ENCODE measurements at regions not wholly inside any gene's neighbourhood (a gene's known extent, or its start where the extent isn't known, plus 50 kb on each side); places are given as distances from the start of the nearest gene placed in this dataset.

DNA sequence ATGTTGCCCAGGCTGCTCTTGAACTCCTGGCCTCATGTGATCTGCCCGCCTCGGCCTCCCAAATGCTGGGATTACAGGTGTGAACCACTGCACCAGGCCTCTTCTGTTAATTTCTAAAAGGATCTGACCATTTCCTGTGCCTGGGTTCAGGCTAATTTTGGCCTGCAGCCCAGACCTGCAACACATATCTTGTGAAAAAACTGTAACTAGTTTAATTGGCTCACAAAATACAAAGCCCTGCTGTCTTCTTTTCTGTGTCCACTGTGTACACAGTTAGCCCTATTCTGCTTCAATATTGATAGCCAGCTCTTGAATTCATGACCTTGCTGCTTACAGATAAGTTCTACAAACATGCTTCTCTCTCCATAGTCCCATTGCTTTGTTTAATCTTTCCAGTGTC lies 753.5 kb downstream of the PDHA2 start:
- no peak for DNase-seq

- no peak for DNase-seq
These were observed 758.6 kb downstream of the PDHA2 start for GRCh38 chr4:96598465-96598864.

DNA sequence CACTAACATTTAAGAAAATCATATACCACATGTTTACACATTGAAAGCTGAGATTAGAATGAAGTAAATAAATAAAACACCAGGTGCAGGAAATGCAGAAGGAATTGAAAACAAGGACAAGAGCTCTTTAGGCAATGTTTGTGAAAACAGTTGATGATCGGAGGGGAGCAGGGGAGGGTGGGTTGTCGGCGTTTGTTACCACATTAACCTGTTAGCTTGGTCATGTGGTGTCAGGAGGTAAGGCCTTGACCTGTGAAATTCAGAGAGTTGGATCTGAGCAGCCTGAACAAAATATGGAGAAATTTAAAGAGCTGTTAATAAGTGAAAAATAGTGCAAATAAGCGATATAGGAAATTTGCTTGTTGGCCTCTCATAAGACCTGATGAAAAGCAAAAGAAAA lies 759.9 kb downstream of the PDHA2 start:
- no peak for DNase-seq

GRCh38 chr4:96602661-96603060 lies 762.8 kb downstream of the PDHA2 start:
- no peak for DNase-seq

- DNase-seq, result no peak
These were observed 763.7 kb downstream of the PDHA2 start for GRCh38 chr4:96603641-96604040.

DNA sequence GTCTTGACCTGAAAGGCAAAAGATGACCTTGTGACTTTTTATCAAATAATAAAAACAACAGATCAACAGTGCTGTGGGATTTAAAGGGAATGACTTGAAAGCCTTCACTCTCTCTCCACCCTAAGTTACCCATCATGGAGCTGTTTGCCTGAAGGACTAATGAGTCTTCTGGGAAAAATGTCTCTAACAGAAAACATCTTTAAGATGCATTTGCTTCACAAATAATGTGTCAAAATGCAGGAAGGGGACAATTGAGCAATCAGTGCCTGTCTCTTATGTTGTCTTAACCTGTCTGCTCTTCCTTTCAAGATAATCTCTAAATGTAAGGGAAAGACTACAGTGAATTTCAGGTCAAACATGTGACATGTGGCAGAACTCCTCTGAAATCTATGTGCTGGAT lies 766.6 kb downstream of the PDHA2 start:
- DNase-seq, result no peak

DNA sequence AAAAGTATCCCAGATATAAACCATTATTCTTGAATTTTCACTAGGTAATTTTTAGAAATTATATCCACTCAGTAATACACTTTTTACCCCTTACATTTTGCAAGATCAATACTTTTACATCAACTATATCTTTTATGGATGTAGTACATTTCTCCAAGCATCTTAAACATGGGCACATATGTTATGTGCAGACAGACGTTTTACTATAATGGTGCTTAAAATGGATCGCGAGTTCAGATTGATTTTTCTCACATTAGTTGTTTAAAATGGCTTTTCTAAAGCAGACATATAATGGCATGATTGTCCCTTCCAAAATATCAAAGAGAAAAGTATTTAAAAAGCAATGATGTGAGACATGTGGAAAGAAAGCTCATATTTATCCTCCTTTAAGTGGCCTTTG lies 786.1 kb downstream of the PDHA2 start:
- DNase-seq, result no peak

DNA sequence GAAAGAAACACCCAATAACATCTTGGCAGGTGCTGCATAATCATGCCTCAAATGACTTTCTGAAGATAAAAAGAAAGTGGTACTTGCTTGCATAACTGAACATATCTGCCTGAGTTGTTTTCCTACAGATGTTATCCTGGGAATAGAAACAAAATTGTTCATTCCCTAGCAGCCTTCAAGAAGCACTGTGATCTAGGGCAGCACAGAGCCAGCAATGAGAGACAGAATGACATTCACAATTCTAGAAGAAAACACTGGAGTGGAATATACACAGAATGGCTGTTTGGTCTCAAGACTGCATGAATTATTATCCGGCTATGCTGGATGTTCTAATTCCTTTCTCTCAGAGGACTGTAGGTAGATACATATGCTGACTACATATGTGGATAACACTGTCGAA lies 790.9 kb downstream of the PDHA2 start:
- no peak for DNase-seq

- no peak for DNase-seq
These were observed 798.1 kb downstream of the PDHA2 start for GRCh38 chr4:96637971-96638412.

DNA sequence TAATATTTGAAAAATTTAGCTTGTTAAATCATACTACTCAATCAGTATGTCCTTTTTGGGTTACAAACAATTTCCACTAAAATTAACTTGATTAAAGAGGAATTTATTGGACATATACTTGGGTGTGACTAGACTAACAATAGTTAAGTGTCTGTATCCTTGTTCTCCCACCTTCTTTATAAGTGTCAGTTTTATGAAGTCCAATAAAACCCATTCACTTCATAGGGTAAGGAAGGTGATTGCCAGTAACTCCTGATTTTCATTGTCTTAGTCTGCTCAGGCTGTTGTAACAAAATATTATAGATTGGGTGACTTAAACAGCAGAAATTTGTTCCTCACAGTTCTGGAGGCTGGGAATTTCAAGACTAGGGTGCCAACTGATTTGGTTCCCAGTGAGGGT lies 800.0 kb downstream of the PDHA2 start:
- no peak for DNase-seq

DNA sequence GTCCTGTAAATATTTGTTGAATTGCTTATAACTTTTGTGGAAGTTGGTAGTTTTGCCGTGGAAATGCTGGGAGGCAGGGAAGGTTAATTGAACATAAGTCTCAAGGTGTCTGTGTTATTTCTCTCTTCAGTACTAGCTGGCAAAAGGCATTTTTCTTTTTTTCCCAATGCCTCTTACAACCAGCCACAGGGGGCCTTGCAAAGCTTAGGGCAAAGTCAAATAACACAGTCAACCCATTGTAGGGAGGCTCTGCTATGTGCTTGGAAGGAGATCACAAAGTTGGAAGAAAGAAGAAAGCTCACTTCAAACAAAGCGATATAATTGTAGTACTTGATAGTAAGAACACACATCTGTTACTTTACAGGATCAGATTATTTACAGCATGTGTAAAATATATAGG lies 802.6 kb downstream of the PDHA2 start:
- DNase-seq, result no peak

DNA sequence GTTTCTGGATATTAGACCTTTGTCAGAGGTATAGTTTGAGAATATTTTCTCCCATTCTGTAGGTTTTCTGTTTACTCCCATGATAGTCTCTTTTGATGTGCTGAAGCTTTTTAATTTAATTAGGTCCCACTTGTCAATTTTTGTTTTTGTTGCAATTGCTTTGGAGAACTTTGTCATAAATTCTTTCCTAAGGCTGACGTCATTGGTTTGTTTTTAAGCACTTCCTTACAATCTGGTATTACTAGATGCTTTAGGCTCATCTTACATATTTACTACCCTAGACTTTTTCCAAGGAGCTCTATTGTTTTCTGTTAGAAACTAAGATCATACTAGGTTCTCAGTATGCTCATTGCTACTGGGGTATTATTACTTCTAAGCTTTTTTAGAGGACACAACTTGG lies 806.3 kb downstream of the PDHA2 start:
- no peak for DNase-seq

DNA sequence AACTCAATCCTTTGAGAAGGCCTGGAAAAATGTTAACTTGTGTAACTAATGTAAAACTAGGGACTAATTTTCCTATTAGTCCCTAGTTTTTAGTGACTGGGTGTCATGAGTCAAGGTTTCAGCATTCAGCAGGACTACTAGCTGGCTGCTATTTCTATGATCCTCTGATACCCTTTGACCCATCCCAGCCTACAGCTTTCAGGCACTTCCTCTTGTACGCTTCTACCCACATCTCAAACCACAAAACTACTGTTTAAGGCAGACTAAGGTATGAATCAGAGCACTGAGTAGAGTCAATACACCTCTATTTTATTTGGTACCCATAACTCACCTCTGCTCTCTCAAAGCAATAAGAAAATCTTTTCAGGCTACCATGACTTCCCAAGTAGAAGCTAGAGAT lies 809.6 kb downstream of the PDHA2 start:
- DNase-seq, result peak; percentile 15

- no peak for DNase-seq
These were observed 812.3 kb downstream of the PDHA2 start for GRCh38 chr4:96652158-96652557.

DNA sequence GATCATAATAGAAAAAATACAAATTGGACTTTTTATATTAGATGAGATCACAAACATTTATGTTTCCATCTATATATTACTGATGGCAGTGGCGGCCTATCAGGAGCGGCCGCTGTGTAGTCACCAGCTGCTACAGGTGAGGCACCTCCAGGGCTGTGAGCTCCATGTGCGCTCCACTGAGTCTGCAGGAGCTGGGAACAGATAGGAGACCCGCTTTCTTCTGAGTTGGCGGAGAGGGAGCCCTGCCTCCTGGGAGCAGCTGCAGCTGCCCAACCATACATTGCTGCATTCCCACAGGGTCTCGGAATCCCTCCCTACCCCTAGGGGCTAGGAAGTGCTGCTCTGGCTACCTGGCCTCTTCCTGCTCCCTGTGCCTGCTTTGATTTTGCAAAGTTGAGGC lies 812.9 kb downstream of the PDHA2 start:
- DNase-seq, result no peak

- DNase-seq, result no peak
These were observed 814.2 kb downstream of the PDHA2 start for GRCh38 chr4:96654045-96654444.

DNA sequence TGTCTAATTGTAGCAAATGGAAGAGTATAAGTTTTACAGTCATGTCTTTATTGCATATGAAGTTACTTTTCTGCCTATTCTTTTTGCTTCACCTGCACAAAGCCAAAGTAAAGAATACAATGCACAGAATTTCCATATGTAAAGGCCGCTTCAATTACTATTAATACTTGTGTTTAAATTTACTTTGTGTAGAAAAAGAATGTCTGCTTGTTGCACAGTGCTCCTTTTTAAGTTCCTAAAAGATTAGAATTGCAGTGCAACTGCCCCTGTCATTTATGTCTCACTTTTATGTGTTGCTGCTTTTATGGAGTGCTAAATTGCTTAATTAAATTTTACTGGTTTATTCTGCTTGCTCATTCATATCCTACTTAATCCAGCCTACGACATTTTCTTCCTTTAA lies 830.5 kb downstream of the PDHA2 start:
- DNase-seq, result no peak

DNA sequence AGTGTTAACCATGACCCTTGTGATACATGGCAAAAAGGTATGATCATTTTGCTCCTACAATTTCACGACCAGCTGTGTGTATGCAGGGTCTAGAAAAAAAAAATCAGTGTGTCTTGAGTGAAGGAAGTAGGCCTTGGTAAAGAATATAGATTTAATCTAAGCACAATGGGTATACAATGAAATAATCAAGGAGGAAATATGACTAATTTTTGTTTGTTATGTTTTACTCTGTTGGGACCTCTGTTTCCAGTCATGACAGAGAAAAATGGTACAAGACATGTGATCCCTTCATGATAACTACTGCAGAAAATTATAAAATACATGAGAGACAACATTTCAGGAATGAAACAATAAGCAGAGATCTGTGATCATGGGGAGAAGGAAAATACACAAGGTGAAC lies 835.5 kb downstream of the PDHA2 start:
- DNase-seq, result no peak

- peak; percentile 3 for DNase-seq
These were observed 836.0 kb downstream of the PDHA2 start for GRCh38 chr4:96675896-96676295.

GRCh38 chr4:96676754-96677435 lies 837.0 kb downstream of the PDHA2 start:
- DNase-seq, result no peak

- no peak for DNase-seq
These were observed 837.6 kb downstream of the PDHA2 start for GRCh38 chr4:96677499-96677898.

DNA sequence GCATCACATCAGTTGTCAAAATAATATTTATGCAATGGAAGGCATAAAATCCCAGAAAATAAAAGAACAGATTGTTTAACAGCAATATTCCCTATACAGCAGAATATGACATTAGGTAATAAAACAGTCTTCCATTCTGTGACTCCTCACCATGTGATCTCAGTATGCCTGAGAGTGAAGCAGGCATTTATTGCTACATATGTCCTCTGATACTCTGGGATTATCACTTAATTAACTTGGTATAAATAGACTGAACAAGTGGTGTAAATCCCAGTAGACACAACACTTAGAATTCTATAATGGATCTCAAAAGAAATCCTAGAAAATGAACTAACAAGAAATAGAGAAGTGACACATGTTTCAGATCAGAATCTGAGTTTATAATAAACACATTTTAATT lies 841.3 kb downstream of the PDHA2 start:
- DNase-seq, result no peak

GRCh38 chr4:96685691-96686090 lies 845.8 kb downstream of the PDHA2 start:
- no peak for DNase-seq

- DNase-seq, result no peak
These were observed 851.6 kb downstream of the PDHA2 start for GRCh38 chr4:96691521-96691920.

DNA sequence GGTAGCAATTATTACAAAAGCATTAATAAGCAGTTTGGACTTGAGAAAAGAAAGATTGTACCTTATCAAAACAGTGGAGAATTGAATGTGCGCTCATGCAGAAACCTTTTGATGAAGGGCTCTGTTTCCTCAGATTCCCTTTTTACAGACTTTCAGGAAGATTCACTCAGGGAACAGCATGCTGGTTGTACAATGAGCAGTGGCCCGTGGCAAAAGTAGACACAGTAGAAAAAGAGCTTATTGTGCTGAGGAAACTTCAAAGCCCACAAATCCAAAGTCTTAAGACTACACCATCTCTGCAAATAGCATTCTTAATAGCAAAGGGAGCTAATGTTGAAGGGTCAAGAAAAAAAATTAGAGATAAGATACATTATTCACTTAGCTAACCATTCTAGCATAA lies 858.9 kb downstream of the PDHA2 start:
- DNase-seq, result peak; percentile 48

- DNase-seq, result no peak
These were observed 863.4 kb downstream of the PDHA2 start for GRCh38 chr4:96703265-96703664.
